ENCODE measurements at regions not wholly inside any gene's neighbourhood (a gene's known extent, or its start where the extent isn't known, plus 50 kb on each side); places are given as distances from the start of the nearest gene placed in this dataset.

DNA sequence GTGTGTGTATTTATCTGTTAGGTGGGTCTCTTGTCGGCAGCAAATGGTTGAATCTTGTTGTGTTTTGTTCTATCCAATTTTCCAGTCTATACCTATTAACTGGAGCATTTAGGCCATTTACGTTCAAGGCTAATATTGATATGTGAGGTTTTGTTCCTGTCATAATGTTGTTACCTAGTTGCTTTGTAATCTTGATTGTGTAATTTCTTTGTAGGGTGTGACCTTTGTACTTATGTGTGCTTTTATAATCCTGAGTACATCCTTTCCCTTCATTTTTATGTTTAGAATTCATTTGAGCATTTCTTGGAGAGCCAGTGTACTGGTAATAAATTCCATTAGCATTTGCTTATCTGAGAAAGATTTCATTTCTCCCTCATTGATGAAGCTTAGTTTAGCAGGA lies 83.0 kb upstream of the MIR17HG start:
- DNase-seq (ENCODE audit: low read depth in 4 of 4, low spot score in 3 of 4) = no peak

GRCh38 chr13:91269237-91269636 lies 78.2 kb upstream of the MIR17HG start:
- DNase-seq (ENCODE audit: low read depth in 4 of 4, low spot score in 3 of 4) = no peak

DNA sequence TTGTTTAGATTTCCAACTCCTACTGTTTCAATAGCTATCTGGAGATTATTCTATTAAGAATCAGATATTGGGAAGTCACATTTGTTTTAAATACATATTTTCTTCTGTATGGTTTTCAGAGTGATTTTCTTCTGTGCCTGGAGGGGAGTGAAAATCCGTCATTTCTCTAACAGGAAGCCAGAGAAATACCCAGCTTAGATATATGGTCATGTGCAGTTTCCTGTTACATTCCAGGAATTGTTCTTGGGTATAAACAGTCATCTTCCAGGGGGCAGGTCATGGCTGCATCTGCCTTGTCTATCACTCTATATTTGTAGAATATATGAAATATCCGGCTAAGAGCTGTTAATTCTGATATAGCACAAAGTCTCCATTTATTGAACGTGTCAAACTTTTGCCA lies 77.5 kb upstream of the MIR17HG start:
- DNase-seq (ENCODE audit: low read depth in 4 of 4, low spot score in 3 of 4) = no peak

DNA sequence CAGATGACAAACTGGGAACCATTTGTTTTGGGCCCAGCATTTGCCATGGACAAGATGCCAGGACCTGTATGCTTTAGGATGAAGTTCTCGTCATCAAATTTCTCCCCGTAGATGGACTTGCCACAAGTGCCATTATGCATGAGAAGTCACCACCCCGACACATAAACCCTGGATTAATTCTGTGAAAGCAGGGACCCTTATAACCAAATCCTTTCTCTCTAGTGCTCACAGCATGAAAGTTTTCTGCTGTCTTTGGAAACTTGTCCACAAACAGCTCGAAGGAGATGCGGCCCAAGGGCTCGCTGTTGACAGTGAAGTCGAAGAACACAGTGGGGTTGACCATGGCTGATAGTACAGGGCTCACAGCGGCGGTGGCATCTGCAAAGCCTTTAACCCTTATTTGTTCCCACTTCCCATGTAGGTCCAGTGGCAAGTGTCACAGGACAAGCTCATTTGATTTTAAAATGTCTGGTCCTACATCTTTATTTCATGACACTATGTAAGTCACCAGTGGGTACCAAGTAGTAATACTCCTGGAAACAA lies 75.2 kb upstream of the MIR17HG start:
- DNase-seq (ENCODE audit: low read depth in 4 of 4, low spot score in 3 of 4) = no peak

GRCh38 chr13:91273675-91274074 lies 73.8 kb upstream of the MIR17HG start:
- no peak for DNase-seq (ENCODE audit: low read depth in 4 of 4, low spot score in 3 of 4)

- DNase-seq (ENCODE audit: low read depth in 4 of 4, low spot score in 3 of 4) = no peak
Observed at GRCh38 chr13:91277013-91277676, 70.3 kb upstream of the MIR17HG start.

DNA sequence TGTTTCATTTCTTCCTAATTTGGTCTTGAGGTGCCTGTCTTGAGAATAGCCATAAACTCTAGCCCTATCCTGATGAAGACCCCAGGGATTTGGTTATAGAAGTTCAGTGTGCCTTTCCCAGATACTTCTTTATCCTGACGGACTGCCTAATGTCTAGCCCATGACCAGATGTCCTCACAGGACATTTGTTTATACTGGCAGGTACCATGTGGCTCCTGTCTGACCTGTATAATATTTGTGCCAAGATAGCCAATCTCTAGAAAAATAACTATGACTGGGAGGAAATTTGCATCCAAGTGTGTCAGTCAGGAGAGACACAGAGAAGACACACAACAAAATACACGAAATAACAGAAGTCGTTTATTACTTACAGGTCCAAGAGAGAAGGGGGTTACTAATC lies 69.2 kb upstream of the MIR17HG start:
- no peak for DNase-seq (ENCODE audit: low read depth in 4 of 4, low spot score in 3 of 4)

- DNase-seq (ENCODE audit: low read depth in 4 of 4, low spot score in 3 of 4) = no peak
Observed at GRCh38 chr13:91278888-91279287, 68.6 kb upstream of the MIR17HG start.

DNA sequence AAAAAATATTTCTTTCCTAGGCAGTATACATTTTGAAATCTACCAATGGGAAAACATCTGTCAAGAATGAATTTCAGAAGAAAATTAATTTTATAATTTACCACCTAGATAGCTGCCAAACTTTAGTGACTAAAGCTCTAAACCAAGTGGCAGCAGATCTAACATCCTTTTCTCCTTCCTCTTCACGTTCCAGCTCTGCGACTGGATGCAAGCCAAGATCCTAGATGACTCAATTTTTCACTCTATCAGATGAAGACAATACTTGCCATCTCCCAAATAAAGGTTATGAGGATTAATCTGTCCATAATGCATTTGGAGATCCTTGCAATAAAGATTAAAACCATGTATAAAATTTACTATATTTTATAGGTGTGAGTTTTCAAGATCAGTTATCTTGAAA lies 66.7 kb upstream of the MIR17HG start:
- no peak for DNase-seq (ENCODE audit: low read depth in 4 of 4, low spot score in 3 of 4)

GRCh38 chr13:91284335-91284734 lies 63.2 kb upstream of the MIR17HG start:
- DNase-seq (ENCODE audit: low read depth in 4 of 4, low spot score in 3 of 4) = no peak

DNA sequence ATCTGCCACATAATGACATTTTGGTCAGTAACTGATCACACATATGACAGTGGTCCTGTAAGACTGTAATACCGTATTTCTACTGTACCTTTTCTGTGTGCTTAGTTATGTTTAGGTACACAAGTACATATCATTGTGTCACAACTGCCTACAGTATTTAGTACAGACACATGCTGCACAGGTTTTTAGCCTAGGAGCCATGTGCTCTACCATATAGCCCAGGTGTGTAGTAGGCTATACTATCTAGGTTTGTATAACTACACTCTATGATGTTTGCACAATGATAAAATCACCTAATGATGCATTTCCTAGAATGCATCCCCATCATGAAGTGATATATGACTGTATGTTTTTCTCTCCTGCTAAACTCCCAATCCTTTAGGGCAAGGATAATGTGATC lies 61.2 kb upstream of the MIR17HG start:
- no peak for DNase-seq (ENCODE audit: low read depth in 4 of 4, low spot score in 3 of 4)

- no peak for DNase-seq (ENCODE audit: low read depth in 4 of 4, low spot score in 3 of 4)
Observed at GRCh38 chr13:91291078-91291477, 56.4 kb upstream of the MIR17HG start.

DNA sequence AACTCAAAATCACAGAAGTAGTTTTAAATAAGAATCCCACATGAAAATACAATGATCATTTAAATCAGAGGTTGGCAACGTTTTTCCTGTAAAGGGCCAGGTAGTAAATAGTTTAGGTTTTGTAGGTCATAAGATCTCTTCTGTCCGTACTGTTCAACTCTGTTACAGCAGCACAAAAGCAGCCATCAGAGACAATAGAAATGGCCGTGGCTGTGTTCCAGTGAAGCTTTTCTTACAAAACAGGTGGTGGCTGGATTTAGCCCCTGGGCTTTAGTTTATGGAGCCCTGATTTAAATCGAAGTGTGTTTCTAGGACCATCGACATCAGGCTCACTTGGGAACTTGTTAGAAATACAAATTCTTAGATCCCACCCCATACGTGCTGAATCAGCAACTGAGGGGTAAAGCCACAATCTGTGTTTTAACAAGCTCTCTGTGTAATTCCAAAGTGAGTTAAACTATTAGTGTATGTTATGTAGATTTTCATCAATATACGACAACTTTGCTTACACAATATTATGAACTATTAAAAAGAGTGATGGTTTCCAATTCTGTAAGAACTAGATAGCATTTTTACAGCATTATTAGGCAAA lies 54.8 kb upstream of the MIR17HG start:
- DNase-seq (ENCODE audit: low read depth in 4 of 4, low spot score in 3 of 4) = no peak

GRCh38 chr13:91295712-91296410 lies 51.6 kb upstream of the MIR17HG start:
- DNase-seq (ENCODE audit: low read depth in 4 of 4, low spot score in 3 of 4) = no peak

DNA sequence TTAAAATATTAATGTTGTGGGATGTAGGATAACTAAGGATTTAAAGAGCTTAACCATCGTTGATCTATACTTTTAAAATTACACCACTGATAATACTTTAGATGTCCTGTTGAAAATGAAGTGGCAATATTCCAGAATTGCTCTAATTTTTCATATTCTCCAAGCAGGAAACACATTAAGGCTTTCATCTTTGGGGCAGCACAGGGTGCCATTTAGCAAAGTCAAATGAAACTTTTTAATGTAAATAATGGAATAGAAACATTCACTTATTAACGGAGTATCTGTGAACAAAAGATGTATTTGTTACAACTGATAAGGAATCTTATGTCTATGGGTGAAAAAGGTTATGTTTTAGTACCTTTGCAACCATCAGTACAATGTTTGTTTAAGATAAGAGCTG lies 50.0 kb upstream of the MIR17HG start:
- DNase-seq (ENCODE audit: low read depth in 4 of 4, low spot score in 3 of 4) = no peak
